ENCODE measurements at regions not wholly inside any gene's neighbourhood (a gene's known extent, or its start where the extent isn't known, plus 50 kb on each side); places are given as distances from the start of the nearest gene placed in this dataset.

DNA sequence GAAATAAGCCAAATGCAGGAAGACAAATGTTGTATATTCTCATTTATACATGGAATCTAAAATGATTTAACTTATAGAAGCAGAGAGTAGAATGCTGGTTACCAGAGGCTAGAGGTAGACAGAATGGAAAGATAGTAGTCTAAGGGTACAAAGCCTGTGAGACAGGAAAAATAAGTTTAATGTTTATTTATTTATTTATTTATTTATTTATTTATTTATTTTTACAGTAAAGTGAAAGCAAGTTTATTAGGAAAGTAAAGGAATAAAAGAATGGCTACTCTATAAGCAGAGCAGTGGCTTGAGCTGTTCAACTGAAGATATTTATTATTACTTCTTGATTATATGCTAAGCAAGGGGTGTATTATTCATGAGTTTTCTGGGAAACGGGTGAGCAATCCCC is 203.2 kb downstream of the LAS1L start:
- no peaks in the 10 kb centered on the region for H3K9me1 ChIP-seq (replicated peaks; ENCODE audit: control insufficient read depth, extremely low read depth, insufficient read depth, low read length)
- no peaks in the 10 kb centered on the region for H3K4me1 ChIP-seq (ENCODE audit: control insufficient read depth, extremely low read depth, insufficient read depth, low read length)
- ChIA-PET POLR2A (no interaction called here), CTCF (no interaction called here)
- no peaks in the 10 kb centered on the region for H3K9me3 ChIP-seq (replicated peaks; ENCODE audit: control insufficient read depth, insufficient read depth, low read length)
- dilution Hi-C loops (cut with MboI; ENCODE audit: extremely low pct_ligation_motif_present, low sequenced_read_pairs) (no loop called here), intact Hi-C loops (cut with micrococcal nuclease) (no loop called here)
- no peak overlapping the region for H3K4me2 ChIP-seq (ENCODE audit: insufficient read depth, low read length)
- DNase-seq (ENCODE audit: low read depth, low spot score) (no peak), FAIRE-seq (no peak)
- no TSS peak for BruUV-seq (replicated peaks)
- no peak overlapping the region for H2AFZ ChIP-seq (ENCODE audit: low read depth, low read length)
- no peaks in the 10 kb centered on the region for H3K79me2 ChIP-seq (ENCODE audit: control insufficient read depth, insufficient read depth, low read length)
- H3K27me3 ChIP-seq (ENCODE audit: control insufficient read depth in 2 of 2, insufficient read depth in 2 of 2, low read length in 2 of 2) = no peaks in the 10 kb centered on the region
- no peaks in the 10 kb centered on the region for H3K36me3 ChIP-seq (ENCODE audit: control insufficient read depth in 2 of 2, extremely low read depth in 1 of 2, insufficient read depth in 2 of 2, low read length in 2 of 2)
- no peaks in the 10 kb centered on the region for H4K20me1 ChIP-seq (replicated peaks; ENCODE audit: control insufficient read depth, extremely low read depth, insufficient read depth, low read length)
- TF ChIP-seq, protein P1, sequence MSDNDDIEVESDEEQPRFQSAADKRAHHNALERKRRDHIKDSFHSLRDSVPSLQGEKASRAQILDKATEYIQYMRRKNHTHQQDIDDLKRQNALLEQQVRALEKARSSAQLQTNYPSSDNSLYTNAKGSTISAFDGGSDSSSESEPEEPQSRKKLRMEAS (IDR thresholded peaks at IDR 0.05; ENCODE audit: insufficient read depth, insufficient read length) = no peak
- TF ChIP-seq POLR2AphosphoS5 (IDR thresholded peaks at IDR 0.05; ENCODE audit: insufficient read depth, low read depth, low read length) (no peak), MYC (IDR thresholded peaks at IDR 0.05; ENCODE audit: low read depth, low read length) (no peak), FOS (IDR thresholded peaks at IDR 0.05; ENCODE audit: borderline replicate concordance, insufficient read depth, low read length) (no peak), JUN (IDR thresholded peaks at IDR 0.05; ENCODE audit: borderline replicate concordance, insufficient read depth, insufficient read length, low read depth) (no peak), GATA2 (IDR thresholded peaks at IDR 0.05; ENCODE audit: insufficient read depth, insufficient read length, low read depth, low read length) (no peak), POLR2A (IDR thresholded peaks at IDR 0.05; ENCODE audit: low read depth, low read length) (no peak)
- TF ChIP-seq, protein P2, sequence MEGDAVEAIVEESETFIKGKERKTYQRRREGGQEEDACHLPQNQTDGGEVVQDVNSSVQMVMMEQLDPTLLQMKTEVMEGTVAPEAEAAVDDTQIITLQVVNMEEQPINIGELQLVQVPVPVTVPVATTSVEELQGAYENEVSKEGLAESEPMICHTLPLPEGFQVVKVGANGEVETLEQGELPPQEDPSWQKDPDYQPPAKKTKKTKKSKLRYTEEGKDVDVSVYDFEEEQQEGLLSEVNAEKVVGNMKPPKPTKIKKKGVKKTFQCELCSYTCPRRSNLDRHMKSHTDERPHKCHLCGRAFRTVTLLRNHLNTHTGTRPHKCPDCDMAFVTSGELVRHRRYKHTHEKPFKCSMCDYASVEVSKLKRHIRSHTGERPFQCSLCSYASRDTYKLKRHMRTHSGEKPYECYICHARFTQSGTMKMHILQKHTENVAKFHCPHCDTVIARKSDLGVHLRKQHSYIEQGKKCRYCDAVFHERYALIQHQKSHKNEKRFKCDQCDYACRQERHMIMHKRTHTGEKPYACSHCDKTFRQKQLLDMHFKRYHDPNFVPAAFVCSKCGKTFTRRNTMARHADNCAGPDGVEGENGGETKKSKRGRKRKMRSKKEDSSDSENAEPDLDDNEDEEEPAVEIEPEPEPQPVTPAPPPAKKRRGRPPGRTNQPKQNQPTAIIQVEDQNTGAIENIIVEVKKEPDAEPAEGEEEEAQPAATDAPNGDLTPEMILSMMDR (IDR thresholded peaks at IDR 0.05; ENCODE audit: extremely low read depth in 1 of 2, insufficient read depth in 1 of 2, low read depth in 1 of 2, low read length in 2 of 2) = no peak
- no peak overlapping the region for H3K9ac ChIP-seq (replicated peaks; ENCODE audit: extremely low read depth, insufficient read depth, low read length)
- H3K27ac ChIP-seq (ENCODE audit: insufficient read depth, low read depth, low read length) = no peak overlapping the region
- no peak overlapping the region for H3K4me3 ChIP-seq (replicated peaks in 1 of 3; ENCODE audit: insufficient read depth in 1 of 3, low read depth in 1 of 3, low read length in 3 of 3)

Data from endothelial cell of umbilical vein (primary cell).